ENCODE measurements at regions not wholly inside any gene's neighbourhood (a gene's known extent, or its start where the extent isn't known, plus 50 kb on each side); places are given as distances from the start of the nearest gene placed in this dataset.
A peak's percentile ranks its signal among the peaks of the same experiment; 100 is the strongest.

GRCh38 chr20:22834651-22835256 lies 200.4 kb upstream of the SSTR4 start:
- ChIA-PET POLR2A (no interaction called here), CTCF (ENCODE audit: low intra/inter-chr PET ratio, low total read pairs) (no interaction called here)
- H3K27ac ChIP-seq (ENCODE audit: extremely low read length, insufficient read depth, low read length), result no peak overlapping the region
- 0 out of 2 replicates have a peak, but pooled peaks have one; percentile 7 for TF ChIP-seq RAD51 (IDR thresholded peaks at IDR 0.05; ENCODE audit: borderline replicate concordance)
- TF ChIP-seq ZBTB7A (CRISPR knock-in tag; IDR thresholded peaks at IDR 0.05), result no peak
- TF ChIP-seq SOX6 (IDR thresholded peaks at IDR 0.05), result peak; percentile 76; the same call in 1 of the 2 replicates
- TF ChIP-seq SOX6 (CRISPR knock-in tag; IDR thresholded peaks at IDR 0.05), result no peak
- peak; percentile 77; the same call in 1 of the 2 replicates for TF ChIP-seq TRIM22 (IDR thresholded peaks at IDR 0.05)
- no peak for TF ChIP-seq BCL6 (CRISPR knock-in tag; IDR thresholded peaks at IDR 0.05)
- TF ChIP-seq TEAD2 (CRISPR knock-in tag; IDR thresholded peaks at IDR 0.05), result no peak
- 0 out of 2 replicates have a peak, but pooled peaks have one; percentile 42 for TF ChIP-seq ATM (IDR thresholded peaks at IDR 0.05; ENCODE audit: borderline replicate concordance)
- TF ChIP-seq CENPBD1 (CRISPR knock-in tag; IDR thresholded peaks at IDR 0.05; ENCODE audit: borderline replicate concordance, low read depth), result no peak
- peak; percentile 18 for TF ChIP-seq HNRNPK (IDR thresholded peaks at IDR 0.05; ENCODE audit: low read depth, low read length, poor library complexity, severe bottlenecking)
- peak; percentile 70 for TF ChIP-seq PCBP2 (optimal IDR thresholded peaks at IDR 0.05; ENCODE audit: low read depth, low read length, poor library complexity, severe bottlenecking)
- TF ChIP-seq E2F5 (CRISPR knock-in tag; conservative IDR thresholded peaks at IDR 0.05), result no peak
- TF ChIP-seq ZNF256 (CRISPR knock-in tag; conservative IDR thresholded peaks at IDR 0.05), result no peak
- TF ChIP-seq BRD4 (CRISPR knock-in tag; IDR thresholded peaks at IDR 0.05), result no peak
- TF ChIP-seq TBX3 (IDR thresholded peaks at IDR 0.05; ENCODE audit: borderline replicate concordance), result no peak
- TF ChIP-seq DNMT1 (CRISPR knock-in tag; IDR thresholded peaks at IDR 0.05), result no peak
- peak; percentile 52; the same call in 1 of the 2 replicates for TF ChIP-seq FOXA1 (IDR thresholded peaks at IDR 0.05)
- TF ChIP-seq FOXA1 (CRISPR knock-in tag; IDR thresholded peaks at IDR 0.05), result no peak
- TF ChIP-seq SIX4 (CRISPR knock-in tag; IDR thresholded peaks at IDR 0.05), result no peak
- no peaks in the 10 kb centered on the region for H3K79me2 ChIP-seq (ENCODE audit: insufficient read depth, low read length)
- no peak overlapping the region for H3K9ac ChIP-seq (ENCODE audit: insufficient read depth, low read depth, low read length)
- no peaks in the 10 kb centered on the region for H3K4me1 ChIP-seq (ENCODE audit: insufficient read depth, low read length)
- no peaks in the 10 kb centered on the region for H4K20me1 ChIP-seq (ENCODE audit: insufficient read depth, low read length)
- H3K36me3 ChIP-seq (replicated peaks in 1 of 2; ENCODE audit: control insufficient read depth in 1 of 2, insufficient read depth in 2 of 2, low read length in 2 of 2), result no peaks in the 10 kb centered on the region
- in situ Hi-C loops (cut with HindIII; ENCODE audit: extremely low pct_ligation_motif_present, low pct_unique_long_range_greater_than_20kb), result no loop called here
- H2AFZ ChIP-seq (ENCODE audit: low read length), result no peak overlapping the region
- H3K4me2 ChIP-seq (ENCODE audit: low read depth, low read length), result no peak overlapping the region
- no peaks in the 10 kb centered on the region for H3K9me3 ChIP-seq (ENCODE audit: low read length)
- BruUV-seq (replicated peaks), result no TSS peak
- ATAC-seq, result no peak
- no peak for DNase-seq (ENCODE audit: low spot score)
- intact Hi-C loops (cut with micrococcal nuclease; ENCODE audit: unreplicated experiment), result no loop called here
- FAIRE-seq, result no peak
- no peaks in the 10 kb centered on the region; a peak in 1 of 5 replicates for H3K27me3 ChIP-seq (ENCODE audit: control insufficient read depth in 1 of 2, insufficient read depth in 2 of 2, low read length in 2 of 2)
- H3K4me3 ChIP-seq (replicated peaks in 1 of 3; ENCODE audit: insufficient read depth in 1 of 3, low read depth in 2 of 3, low read length in 3 of 3), result no peak overlapping the region

All from HepG2 (cell line).